ENCODE measurements at regions not wholly inside any gene's neighbourhood (a gene's known extent, or its start where the extent isn't known, plus 50 kb on each side); places are given as distances from the start of the nearest gene placed in this dataset.

DNA sequence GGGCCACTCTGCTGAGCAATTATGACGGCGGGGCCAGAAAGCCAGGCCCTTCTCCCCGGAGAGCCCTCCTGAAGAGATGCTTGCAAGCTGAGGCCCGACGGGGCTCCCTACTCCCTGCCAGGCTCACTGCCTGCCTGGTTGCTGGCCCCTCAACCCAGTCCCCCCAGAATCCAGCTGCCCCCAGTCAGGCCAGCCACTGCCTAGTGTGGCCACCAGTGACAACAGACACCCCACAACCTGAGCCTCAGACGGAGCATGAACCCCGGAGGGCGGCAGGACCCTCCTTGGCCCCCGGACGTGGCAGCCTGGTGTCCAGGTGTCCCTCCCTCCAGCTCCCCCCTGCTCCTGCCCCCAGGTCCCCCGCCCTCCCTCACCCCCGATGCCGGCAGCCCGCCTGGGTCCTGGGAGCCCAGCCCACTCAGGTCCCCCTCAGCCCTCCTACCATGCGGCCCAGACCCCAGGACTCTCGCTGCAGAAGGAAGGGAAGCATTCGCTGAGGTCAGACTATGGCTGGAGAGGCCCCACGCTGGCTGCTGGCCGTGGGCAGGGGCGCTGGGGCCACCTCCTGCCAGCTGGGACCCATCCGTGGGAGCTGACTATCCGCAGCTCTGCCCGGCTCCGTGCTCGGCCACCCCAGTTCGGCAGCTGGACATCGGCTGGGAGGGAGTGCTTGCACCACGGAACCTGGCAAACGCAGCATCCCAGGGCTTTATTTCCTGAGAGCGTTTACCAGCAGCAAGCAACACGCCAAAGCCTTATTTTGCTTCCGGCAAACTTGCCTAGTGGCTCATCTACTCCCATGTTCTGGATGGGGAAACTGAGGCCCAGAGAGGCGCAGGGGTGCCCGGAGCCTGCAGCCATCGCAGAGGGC is 89.8 kb downstream of the UNCX start:
- DNase-seq, result no peak

DNA sequence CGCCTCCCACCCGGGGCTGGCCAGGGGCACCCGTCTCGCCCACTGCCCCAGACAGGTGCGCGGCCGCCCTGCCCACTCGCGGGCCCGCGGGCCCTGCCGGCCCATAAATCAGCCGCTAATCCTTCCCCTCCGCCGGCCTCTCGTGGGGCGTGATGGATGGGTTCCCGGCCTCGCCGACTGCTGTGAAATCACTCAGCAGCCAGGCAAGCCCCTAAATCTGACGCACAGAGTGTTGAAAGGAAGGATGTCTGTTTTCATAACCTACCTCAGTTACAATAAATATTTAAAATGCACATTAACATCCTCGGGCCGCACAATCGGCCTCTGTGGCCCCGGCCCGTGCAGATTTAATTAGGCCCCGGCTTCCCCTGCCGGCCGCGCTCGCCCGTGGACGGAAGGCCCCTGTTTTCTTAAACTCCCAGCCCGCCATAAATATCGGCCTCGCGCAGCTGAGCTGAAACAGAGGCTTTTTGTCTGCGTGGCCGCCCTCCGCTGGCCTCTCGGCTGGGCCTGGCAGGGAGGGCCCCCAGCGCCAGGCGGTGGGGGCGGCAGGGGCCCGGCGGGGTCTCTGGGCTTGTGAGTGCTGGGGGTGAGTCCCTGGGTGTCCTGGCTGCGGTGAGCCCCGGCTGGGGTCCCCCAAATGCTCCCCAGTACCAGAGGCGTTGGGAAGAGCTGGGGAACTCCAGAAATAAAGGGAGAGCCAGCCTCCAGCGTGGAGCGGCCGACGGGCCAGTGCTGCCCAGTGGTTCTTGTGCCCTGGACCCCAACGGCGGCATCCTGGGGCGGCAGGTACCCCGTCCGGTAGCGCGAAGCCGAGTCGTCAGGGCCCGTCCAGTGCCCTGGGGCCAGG is 90.7 kb downstream of the UNCX start:
- no peak for DNase-seq

DNA sequence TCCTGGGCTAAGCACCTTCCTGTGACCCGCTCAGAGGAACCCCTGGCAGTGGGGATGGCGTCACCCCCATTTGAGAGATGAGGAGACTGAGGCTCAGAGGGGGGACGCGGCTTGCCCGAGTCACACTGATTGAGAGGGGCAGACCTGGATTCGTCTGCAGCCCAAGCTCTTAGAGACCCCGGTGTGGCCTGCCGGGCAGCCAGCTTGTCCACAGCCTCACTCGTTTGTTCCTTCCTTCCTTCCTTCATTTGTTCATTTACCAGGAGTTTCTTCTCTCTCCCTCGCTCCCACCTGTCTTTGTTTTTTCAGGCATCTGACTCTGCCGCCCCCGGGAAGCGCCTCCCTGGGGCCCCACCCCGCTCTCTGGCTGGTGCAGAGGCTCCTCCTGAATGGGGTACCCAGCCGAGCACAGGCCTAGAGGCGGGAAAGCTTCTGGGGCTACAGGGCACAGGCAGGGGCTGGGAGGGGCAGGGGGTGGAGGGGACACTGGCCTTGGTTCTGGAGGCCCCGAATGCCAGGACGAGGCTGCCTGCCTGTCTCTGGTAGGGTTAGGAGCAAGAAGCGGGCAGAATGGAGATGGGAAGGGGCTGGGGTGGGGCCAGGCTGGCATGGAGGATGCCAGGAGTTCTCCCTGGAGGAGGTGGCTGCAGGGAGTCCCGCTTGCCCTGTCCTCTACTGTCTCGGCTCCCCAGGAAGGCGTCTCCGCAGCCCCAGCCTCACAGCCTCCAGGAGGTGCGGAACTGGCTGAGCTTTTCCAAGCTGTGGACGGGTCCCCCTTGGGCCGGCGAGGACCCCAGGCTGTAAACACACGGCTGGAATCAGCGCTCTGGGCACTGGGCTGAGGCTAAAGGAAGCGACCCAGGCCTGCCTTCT is 91.6 kb downstream of the UNCX start:
- DNase-seq, result no peak

DNA sequence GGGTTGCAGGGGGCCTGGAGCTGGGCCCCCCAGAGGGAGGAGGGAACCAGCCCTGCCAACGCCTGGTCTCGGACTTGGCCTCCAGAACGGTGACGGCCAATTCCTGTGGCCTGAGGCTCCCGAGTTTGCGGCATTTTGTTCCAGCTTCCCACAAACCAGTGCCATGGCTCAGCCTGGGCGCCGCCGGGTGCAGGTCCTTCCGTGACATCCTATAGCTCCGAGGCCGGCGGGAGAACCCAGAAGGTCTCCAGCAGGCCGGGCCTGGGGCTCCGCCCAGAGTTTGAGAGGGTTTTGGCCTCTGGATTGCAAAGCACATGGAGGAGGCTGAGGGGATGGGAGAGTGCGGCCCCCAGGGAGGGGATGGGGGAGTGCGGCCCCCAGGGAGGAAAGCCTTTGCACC is 92.6 kb downstream of the UNCX start:
- DNase-seq, result no peak

DNA sequence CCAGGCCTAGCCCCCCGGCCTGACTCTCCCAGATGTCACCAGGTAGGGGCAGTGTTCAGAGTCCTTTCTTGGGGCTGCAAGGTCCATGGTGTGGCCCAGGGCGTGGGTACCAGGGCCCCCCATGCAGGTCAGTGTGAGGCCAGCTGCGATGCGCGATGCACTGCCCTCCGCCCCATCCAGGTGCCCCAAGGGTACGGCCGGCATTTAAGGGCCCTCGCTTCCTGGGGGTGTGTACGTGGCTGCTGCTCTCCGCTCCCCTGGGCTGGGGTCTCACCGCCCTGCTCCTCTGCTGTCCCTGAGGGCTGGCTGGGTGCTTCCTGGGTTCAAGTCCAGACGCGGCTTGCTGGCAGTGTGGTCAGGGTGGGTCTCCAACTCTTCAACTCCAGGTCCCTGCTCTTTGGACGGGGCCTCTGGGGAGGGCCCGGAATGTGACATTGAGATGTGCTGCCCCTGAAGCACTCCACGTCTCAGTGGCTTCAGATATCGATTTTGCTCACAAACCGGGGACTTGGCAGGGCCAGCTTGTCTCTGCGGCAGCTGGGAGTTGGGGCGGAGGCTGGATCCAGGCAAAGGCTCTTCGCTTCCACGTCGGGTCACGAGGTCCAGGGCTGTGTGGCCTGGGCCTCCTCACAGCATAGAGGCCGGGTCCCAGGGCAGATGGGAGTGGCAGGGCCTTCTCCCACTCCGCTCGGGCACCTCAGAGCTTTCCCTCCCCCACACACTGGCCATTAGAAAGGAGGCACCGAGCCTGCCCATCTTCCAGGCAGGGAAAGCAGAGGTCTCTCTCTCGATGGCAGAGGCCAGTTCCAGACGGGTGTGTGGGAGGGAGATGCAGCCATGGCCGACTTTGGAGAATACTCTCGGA is 93.2 kb downstream of the UNCX start:
- DNase-seq, result no peak

DNA sequence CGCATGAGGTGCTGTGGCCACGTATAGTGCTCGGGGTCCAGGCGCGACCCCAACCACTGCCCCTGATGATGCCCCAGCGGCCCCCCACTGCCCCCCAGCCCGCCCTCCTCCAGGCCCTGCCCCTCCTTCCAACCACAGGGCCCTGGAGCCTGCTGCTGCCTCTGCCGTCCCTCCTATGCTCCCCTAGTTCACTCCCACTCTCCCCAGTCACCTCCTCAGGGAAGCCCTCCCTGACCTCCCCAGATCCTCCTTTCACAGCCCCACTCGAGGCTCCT is 93.8 kb downstream of the UNCX start:
- no peak for DNase-seq

DNA sequence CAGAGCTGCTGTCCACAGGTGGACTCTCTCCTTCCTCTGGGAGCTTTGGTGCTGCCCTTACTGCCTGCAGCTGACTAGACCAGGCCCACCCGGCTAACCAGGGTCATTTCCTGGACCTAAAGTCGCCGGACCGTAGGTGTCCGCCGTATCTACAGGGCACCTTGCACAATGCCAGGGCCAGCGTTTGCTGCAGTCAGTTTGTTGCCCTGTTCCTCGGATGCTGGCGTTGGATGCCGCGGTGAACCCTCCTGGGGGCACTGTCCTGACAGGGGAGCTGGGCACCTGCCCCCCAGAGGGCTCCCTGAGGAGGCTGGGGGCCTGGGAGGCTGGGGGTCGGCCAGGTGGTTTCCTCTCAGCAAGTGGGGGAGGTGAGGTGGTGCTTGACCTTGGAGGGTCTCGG is 96.6 kb downstream of the UNCX start:
- no peak for DNase-seq

DNA sequence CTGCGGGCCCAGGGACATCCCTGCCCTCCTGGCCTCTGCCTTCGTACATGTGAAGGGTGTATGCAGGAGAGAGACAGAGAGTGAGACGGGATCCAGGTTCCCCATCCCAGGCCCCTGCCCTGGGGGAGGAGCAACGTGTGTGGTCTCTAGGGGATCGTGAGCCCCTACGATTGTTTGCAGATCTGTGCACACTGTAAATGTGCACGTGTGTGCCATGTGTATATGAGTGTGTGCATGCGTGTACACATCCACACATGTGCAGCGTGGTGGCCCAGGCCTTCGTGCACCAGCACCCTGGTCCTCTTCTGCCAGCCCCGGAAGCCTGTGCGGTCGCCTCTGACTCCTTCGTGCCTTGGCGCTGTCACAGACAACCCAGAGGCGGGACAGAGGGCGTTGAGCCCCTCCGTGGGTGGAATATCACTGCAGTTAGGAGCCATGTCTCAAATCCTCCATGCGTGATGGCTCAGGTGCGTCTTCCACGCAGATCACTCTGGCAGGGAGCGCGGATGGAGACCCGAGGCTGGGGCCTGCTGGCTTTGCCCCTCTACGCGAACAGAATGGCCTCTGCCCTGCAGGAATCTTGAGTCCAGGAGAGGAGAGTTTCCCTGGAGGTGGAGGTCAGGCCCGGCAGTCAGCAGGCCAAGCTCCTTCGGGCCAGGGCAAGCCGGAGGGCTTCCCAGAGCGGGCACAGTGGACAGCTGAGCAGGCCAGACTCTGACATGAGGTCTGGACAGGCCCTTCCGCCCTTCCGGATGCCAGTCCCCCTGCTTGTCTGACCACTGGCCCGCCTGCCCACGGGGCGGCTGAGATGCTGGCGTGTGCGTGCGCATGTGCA is 97.5 kb downstream of the UNCX start:
- DNase-seq, result no peak

DNA sequence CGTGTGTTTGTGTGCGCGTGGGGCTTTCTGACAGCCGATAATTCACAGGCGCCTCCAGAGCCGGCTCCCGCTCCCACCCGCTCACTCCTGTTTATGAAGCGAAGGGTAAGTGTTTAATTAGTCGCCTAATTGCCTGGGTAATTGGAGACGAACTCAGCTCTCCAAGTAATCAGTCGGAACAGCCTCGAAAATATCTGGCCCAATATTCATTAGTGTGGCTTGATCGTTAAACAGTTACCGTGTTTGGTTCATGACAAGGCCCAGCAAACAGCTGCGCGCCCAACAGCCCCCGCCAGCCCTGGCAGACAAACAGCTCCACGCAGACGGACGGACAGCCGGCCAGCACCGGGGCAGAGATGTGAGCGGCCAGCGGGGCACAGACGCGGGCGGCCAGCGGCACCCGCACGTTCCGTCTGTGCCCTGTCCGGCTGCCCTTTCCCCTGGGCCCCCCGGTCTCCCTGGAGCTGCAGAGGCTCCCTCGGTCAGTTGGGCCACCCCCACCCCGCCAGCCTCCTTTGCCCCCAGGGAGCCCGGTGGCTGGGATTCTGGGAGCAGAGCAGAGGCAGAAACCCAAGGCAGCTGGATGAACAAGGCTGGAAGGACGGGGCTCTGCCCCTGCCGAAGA is 98.2 kb downstream of the UNCX start:
- DNase-seq, result no peak

DNA sequence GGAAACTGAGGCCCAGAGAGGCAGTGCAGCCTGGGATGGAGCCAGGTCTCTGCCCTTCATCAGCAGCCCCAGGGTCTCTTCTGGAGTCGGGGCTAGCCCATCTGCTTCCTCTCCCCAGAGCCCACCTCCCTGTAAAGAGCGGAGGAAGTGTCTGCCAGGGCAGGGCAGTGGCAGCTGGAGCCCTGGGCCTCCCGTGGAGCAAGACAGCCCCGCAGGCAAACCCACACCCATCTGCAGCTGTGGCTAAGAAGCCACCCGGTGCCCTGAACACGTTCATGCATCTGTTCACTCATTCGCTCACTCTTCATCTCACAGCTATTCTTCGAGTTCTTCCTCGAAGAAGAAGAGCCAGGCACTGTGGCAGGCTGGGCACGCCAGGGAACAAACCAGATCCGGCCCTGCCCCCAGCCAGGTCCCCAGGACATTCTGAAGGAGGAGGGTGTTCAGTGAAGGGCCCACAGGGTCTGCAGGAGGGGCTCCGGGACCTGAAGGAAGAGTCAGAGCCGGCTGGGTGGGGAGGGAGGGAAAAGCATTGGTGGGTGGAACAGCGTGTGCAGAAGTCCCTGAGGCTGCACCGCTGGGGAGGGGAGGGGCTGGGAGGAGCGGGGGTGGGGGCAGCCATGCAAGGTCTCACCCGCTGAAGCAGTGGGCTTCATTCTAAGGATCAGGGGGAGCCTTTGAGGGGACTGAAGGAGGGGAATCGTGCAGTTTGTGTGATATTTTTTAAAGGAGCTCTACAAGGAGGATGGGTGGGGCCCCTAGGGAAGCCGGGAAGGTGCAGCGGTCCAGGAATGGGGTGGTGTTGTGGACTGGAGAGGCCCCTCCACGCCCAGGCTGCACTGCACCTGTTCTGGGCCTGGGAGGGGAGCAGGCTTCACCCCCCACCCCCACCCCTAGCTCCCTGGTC is 99.1 kb downstream of the UNCX start:
- DNase-seq, result no peak

DNA sequence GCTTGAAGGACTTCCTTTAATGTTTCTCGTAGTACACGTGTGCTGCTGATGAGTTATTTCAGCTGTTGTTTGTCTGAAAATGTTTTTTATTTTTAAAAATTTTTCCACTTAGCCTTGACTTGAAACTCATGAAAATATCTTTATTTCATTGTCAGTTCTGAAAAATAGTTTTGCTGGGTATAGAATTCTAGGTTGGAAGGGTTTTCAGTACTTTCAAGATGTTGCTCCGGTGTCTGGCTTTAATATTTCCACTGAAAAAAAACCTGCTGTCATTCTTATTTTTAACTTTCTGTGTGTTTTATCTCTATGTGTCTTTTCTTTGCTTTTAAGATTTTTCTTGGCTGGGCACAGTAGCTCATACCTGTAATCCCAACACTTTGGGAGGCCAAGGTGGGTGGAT is 103.8 kb downstream of the UNCX start:
- DNase-seq, result no peak

DNA sequence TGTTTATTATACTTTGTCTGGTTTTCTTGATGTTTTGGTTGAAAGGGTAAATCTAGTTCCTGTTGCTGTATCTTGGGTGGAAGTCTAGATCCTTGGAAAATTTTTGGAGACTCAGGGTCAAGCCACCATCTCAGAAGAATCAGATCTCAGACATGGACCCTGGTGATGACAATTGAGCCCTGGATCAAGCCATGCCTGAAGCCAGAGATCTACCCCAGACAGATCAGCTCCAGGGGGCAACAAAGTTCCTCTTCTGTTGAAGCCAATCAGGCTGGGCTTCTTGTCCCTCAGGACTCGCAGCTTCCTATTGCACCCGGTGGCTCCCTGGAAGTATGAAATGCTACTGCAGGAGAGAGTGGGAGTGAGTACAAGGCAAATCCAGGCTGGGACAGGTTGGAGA is 106.9 kb downstream of the UNCX start:
- no peak for DNase-seq

DNA sequence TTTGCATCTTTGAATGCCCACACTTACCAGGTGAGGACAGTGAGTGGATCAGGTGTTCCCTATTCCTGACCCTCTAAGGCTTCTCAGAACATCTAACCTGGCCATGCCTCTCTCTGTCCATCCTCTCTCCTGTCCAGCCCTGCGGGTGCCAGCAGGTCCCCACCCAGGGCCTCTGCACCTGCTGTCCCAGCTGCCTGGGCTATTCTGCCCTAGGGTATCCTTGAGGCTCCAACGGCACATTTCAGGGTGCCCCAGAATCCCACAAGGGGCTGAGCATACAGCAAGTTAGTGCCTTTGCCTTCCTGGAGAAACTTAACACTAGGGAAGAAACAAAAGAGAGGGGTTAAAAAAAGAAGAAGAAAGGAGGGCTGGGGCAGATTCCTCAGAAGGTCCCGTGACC is 107.4 kb downstream of the UNCX start:
- DNase-seq, result no peak

DNA sequence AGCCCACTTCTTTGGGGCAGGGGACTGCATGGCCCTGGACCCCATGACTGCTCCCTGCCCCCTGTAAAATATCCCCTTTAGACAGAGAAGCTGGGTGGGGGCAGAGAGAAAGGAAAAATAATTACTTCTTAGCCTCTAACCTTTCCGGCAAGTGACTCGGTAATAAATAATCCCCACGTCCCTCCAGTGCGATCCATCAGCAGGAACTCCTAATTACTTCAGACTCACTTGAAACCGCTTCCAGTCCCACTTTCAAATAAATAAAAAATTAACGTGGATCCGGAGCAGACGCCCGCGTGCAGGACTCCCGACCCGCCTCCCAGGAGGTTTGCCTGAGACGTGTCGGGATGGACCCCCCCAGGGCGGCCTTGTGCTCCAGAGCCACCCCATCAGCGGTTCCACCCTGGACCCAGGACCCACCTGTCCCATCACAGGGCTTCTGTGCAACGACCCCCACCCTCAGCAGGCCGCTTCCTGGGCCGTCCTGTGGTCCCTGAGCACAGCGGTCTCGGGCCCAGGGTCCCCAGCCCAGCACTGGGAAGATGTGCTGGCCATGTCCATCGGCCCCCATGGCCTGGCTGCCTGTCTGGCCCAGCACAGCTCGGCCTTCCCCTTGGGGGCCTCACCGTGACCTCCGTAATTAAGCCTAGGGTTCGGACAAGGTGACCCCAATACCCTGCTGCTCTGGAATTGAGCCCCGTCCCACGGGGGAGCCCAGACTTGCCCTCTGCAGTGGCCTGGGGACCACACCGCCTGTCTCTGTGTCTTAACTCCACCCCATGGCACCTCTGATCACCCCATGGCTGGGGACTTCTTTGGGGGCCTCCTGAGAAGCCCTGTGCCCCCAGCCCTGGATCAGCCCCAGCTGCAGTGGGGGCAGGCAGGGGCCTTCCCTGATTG is 108.0 kb downstream of the UNCX start:
- no peak for DNase-seq

DNA sequence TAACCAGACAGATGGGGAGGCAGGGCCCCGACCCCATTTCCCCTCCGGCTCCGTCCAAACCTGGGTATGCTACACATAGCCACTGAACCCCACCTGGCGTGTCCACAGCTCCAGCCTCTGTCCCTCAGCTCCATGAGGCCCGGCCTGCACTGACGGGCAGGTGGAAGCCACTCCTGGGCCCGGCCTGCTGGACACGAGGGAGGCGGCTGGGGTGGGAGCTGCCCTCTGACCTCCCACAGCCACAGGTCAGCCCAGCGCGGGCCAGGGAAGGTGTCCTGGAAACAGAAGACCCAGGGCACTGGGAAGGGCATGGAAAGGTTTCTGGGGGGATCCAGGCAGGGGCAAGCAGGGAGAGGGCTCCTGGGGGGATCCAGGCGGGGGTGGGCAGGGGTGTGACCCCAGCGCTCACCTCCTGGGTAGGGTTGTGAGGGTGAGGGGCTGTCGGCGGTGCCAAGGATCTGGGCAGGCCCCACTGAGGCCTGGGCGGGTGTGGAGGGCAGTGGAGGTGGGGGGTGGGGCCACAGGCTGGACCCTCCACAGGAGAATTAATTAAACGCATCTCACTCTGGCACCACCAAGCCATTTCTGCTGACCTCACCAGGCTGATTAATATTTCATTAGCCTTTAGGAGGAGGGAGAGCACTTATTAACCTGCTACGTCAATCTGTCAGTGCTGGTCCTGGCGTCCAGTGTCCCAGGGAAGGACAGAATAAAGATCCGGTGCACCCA is 108.9 kb downstream of the UNCX start:
- no peak for DNase-seq

DNA sequence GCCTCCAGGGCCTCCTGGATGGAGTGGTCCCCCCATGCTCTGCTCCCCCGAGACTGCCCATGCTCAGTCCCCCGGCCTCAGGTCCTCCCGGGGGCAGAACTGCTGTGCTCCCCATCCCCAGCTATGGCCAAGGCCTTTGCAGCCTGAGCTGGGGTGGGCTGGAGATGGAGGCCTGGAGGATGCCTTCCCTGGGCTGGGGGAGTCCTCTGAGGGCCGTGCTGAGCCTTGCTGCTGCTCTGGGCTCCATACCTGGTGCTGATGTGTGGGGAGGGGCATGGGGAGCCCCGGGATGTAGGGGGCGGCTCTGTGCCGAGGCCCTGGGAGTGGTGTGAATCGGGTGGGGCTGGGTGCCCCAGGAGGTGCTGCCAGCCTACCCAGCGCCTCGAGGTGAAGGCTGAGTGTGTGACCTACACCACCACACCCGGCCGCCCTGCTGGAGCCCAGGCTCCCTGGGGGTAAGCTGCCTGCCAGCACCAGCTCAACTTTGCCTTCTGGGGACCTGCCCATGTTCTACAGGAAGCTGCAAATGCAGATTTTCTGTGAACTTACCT is 109.5 kb downstream of the UNCX start:
- no peak for DNase-seq

DNA sequence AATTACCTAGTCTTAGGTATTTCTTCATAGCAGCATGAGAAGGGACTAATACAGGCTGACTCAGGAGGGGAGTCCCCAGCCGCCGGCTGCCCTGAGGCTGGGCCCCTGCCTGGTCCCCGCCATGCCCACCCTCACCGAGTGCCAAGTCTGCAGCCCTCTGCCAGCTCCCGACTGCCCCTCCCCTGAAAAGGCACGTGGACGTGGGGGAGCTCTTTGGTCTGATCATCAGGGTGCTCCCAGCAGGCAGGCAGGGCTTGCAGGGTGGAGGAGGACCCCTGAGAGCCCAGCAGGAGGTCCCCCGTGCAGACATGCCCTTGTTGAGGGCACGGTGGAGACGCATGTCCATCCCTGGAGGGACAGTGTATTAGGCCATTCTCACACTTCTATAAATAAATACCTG is 110.9 kb downstream of the UNCX start:
- no peak for DNase-seq

DNA sequence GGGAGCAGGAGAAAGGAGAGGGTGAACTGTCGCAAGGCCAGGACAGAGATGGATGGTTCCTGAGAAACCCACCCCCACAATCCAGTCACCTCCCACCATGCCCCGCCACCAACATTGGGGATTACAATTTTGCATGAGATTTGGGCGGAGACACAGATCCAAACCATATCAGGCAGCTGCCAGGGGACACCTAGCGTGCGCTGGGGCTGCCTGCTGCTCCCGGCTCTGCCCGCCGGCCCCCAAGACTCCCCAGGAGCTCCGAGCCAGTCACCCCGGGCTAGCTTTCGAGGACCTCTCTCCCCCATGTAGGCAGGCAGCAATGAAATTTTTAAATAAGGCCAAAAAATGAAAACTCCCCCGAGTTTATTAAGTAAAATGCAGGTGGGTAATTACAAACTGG is 111.7 kb downstream of the UNCX start:
- DNase-seq, result no peak
